ENCODE measurements at regions not wholly inside any gene's neighbourhood (a gene's known extent, or its start where the extent isn't known, plus 50 kb on each side); places are given as distances from the start of the nearest gene placed in this dataset.

GRCh38 chr13:105368781-105369180 is 1166.7 kb downstream of the EFNB2 start:
- TF ChIP-seq CTCF (IDR thresholded peaks at IDR 0.05; ENCODE audit: low read length) (no peak), EZH2 (IDR thresholded peaks at IDR 0.05; ENCODE audit: borderline replicate concordance, low read length) (no peak)
